CD14-positive monocyte (primary cell): ENCODE measurements at regions not wholly inside any gene's neighbourhood (a gene's known extent, or its start where the extent isn't known, plus 50 kb on each side); places are given as distances from the start of the nearest gene placed in this dataset.

ENCODE experiments used
- DNase-seq, 3 donors: peaks; one replicate each; pipeline ENCODE4 v3.0.0-alpha.2; 2011 to 2022
- H2AFZ ChIP-seq: 2 replicates; pipeline ENCODE4 v1.6.0; 2012; ENCODE audit warnings: mild to moderate bottlenecking, low read depth, low read length, inconsistent platforms; ENCODE audit not compliant: insufficient read depth, poor library complexity, severe bottlenecking
- H3K27ac ChIP-seq, 2 donors: 1 replicate in 1 of 2; 2 replicates in 1 of 2; pipeline ENCODE4 v1.5.1; 2012 to 2013; ENCODE audit warnings: low read length in 2 of 2, control low read depth in 1 of 2, inconsistent platforms in 1 of 2, low read depth in 1 of 2, mild to moderate bottlenecking in 1 of 2
- H3K27me3 ChIP-seq, 2 donors: one replicate each; pipeline versions ENCODE4 v1.6.0 to v1.6.1; 2011 to 2013; ENCODE audit warnings: low read length in 2 of 2; ENCODE audit not compliant: control insufficient read depth in 2 of 2, insufficient read depth in 2 of 2
- H3K36me3 ChIP-seq, 2 donors: replicated peaks in 1 of 2; 1 replicate in 1 of 2; 2 replicates in 1 of 2; pipeline versions ENCODE4 v1.5.1 to v1.6.1; 2012 to 2013; ENCODE audit warnings: low read length in 2 of 2, control low read depth in 1 of 2, inconsistent platforms in 1 of 2, mild to moderate bottlenecking in 1 of 2; ENCODE audit not compliant: insufficient read depth in 2 of 2, control insufficient read depth in 1 of 2
- H3K4me1 ChIP-seq, 2 donors: 1 replicate in 1 of 2; 2 replicates in 1 of 2; pipeline versions ENCODE4 v1.5.1 to v1.6.1; 2012 to 2013; ENCODE audit warnings: low read length in 2 of 2, control low read depth in 1 of 2, inconsistent platforms in 1 of 2, mild to moderate bottlenecking in 1 of 2, moderate library complexity in 1 of 2; ENCODE audit not compliant: insufficient read depth in 2 of 2, control insufficient read depth in 1 of 2
- H3K4me2 ChIP-seq: replicated peaks from 2 replicates; pipeline ENCODE3; 2012; ENCODE audit warnings: low read length, moderate library complexity, mild to moderate bottlenecking; ENCODE audit not compliant: poor library complexity, severe bottlenecking; ENCODE audit errors: extremely low read depth
- H3K4me3 ChIP-seq, 3 experiments: fragments of 200-600 bp in 1 of 3; sonication (generic) in 1 of 3; replicated peaks in 1 of 3; 1 replicate in 2 of 3; 2 replicates in 1 of 3; pipeline ENCODE4 v1.5.1; 2011 to 2013; ENCODE audit warnings: low read length in 3 of 3, mild to moderate bottlenecking in 3 of 3, control low read depth in 2 of 3, low read depth in 2 of 3, inconsistent platforms in 1 of 3, moderate library complexity in 1 of 3
- H3K79me2 ChIP-seq: 2 replicates; pipeline ENCODE4 v1.6.0; 2012; ENCODE audit warnings: mild to moderate bottlenecking, control low read depth, inconsistent platforms, low read length, moderate library complexity; ENCODE audit not compliant: insufficient read depth
- H3K9ac ChIP-seq: 2 replicates; pipeline ENCODE4 v1.6.0; 2017; ENCODE audit warnings: low read length, mild to moderate bottlenecking; ENCODE audit not compliant: insufficient read depth, poor library complexity, severe bottlenecking
- H3K9me3 ChIP-seq, 2 donors: replicated peaks in 1 of 2; 1 replicate in 1 of 2; 2 replicates in 1 of 2; pipeline versions ENCODE4 v1.5.1 to v1.6.1; 2012 to 2013; ENCODE audit warnings: low read length in 2 of 2, control low read depth in 1 of 2; ENCODE audit not compliant: control insufficient read depth in 1 of 2, insufficient read depth in 1 of 2
- H4K20me1 ChIP-seq: 2 replicates; pipeline ENCODE4 v1.6.0; 2012; ENCODE audit warnings: mild to moderate bottlenecking, low read length, control low read depth, moderate library complexity; ENCODE audit not compliant: insufficient read depth
- H3K27ac Mint-ChIP-seq, 7 donors: one replicate each; pipeline ENCODE4 v1.8.0; 2020; ENCODE audit warnings: mild to moderate bottlenecking in 7 of 7, mixed read lengths in 7 of 7, moderate library complexity in 6 of 7, inconsistent platforms in 2 of 7
- H3K27me3 Mint-ChIP-seq, 3 donors: one replicate each; pipeline ENCODE4 v1.8.0; 2021 to 2022; ENCODE audit warnings: low read depth in 3 of 3, mild to moderate bottlenecking in 3 of 3, mixed read lengths in 3 of 3, moderate library complexity in 3 of 3, inconsistent platforms in 1 of 3
- H3K36me3 Mint-ChIP-seq, 2 donors: one replicate each; pipeline ENCODE4 v1.8.0; 2020; ENCODE audit warnings: mixed read lengths in 2 of 2, inconsistent platforms in 1 of 2, mild to moderate bottlenecking in 1 of 2
- H3K4me1 Mint-ChIP-seq: one replicate; pipeline ENCODE4 v1.8.0; 2020; ENCODE audit warnings: mild to moderate bottlenecking, mixed read lengths
- H3K4me3 Mint-ChIP-seq, 2 donors: one replicate each; pipeline ENCODE4 v1.8.0; 2020; ENCODE audit warnings: mild to moderate bottlenecking in 2 of 2, mixed read lengths in 2 of 2, moderate library complexity in 1 of 2
- H3K9me3 Mint-ChIP-seq, 7 donors: one replicate each; pipeline ENCODE4 v1.8.0; 2020 to 2022; ENCODE audit warnings: mixed read lengths in 7 of 7, mild to moderate bottlenecking in 6 of 7, moderate library complexity in 6 of 7, inconsistent platforms in 2 of 7
- WGBS: methylation state at CpG from one replicate; pipeline ENCODE4 v1.1.5; 2013; ENCODE audit warnings: missing lambda C conversion rate; ENCODE audit not compliant: insufficient coverage; 5-methylcytosine and 5-hydroxymethylcytosine counted together
- intact Hi-C, 2 donors: fragments of 100-400 bp; cut with micrococcal nuclease; formaldehyde crosslinking; loops; one replicate each; pipeline versions ENCODE4 v1.15.0 to v1.15.1; 2023
- TF ChIP-seq, protein P1 (sequence below): fragments of 200-600 bp; IDR thresholded peaks from one replicate; pipeline ENCODE4 v1.8.0; 2022; ENCODE audit warnings: antibody characterized with exemption, mild to moderate bottlenecking

DNA sequence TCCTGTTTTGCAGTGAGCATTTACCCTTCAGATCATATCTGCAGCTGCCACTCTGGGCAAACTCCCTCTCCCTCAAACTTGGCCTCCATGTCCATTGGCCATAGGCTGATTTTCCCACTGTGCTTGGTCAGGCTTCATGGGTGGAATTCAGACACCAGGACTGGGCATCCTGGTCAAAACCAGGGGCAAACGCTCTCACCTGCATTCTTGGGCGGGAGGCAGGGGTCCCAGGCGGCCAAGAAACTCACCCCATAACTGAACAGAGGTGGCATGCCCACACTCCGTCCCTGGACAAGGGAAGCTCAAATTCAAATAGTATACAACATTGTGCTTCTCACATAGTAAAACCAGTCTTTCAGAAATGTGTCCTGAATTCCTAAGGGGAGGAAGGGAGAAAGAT is 81.1 kb upstream of the ZNF648 start:
- H4K20me1 ChIP-seq = no peaks in the 10 kb centered on the region
- Mint-ChIP-seq H3K27me3 (peaks cover 0 to 5% (median 2%) of the 10 kb centered on the region in 3 donors), H3K4me3 (no peak overlapping the region), H3K36me3 (peaks cover 0 to 1% of the 10 kb centered on the region in 2 donors), H3K27ac (peak overlapping the region in 4 of 7 donors; percentile 57 to 100 (median 99)), H3K4me1 (peaks cover 49% of the 10 kb centered on the region), H3K9me3 (no peaks in the 10 kb centered on the region)
- no peaks in the 10 kb centered on the region for H3K9me3 ChIP-seq
- WGBS = 70% methylated on average over 2 of the region's 4 CpGs
- no peak overlapping the region for H2AFZ ChIP-seq
- H3K4me1 ChIP-seq = peaks cover 47 to 55% of the 10 kb centered on the region in 2 donors
- H3K79me2 ChIP-seq = no peaks in the 10 kb centered on the region
- no peak overlapping the region for H3K9ac ChIP-seq
- H3K4me3 ChIP-seq = no peak overlapping the region
- no peaks in the 10 kb centered on the region for H3K27me3 ChIP-seq
- DNase-seq = no peak
- H3K4me2 ChIP-seq = no peak overlapping the region
- no peaks in the 10 kb centered on the region for H3K36me3 ChIP-seq
- intact Hi-C loops = loop anchor here (2.0 to 5.0 kb wide), 5 partner anchors 35 to 254 kb away; partner anchors contain the start of gene GLUL (in 1 of the 2)
- H3K27ac ChIP-seq = no peak overlapping the region
- TF ChIP-seq, protein P1, sequence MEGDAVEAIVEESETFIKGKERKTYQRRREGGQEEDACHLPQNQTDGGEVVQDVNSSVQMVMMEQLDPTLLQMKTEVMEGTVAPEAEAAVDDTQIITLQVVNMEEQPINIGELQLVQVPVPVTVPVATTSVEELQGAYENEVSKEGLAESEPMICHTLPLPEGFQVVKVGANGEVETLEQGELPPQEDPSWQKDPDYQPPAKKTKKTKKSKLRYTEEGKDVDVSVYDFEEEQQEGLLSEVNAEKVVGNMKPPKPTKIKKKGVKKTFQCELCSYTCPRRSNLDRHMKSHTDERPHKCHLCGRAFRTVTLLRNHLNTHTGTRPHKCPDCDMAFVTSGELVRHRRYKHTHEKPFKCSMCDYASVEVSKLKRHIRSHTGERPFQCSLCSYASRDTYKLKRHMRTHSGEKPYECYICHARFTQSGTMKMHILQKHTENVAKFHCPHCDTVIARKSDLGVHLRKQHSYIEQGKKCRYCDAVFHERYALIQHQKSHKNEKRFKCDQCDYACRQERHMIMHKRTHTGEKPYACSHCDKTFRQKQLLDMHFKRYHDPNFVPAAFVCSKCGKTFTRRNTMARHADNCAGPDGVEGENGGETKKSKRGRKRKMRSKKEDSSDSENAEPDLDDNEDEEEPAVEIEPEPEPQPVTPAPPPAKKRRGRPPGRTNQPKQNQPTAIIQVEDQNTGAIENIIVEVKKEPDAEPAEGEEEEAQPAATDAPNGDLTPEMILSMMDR = no peak

DNA sequence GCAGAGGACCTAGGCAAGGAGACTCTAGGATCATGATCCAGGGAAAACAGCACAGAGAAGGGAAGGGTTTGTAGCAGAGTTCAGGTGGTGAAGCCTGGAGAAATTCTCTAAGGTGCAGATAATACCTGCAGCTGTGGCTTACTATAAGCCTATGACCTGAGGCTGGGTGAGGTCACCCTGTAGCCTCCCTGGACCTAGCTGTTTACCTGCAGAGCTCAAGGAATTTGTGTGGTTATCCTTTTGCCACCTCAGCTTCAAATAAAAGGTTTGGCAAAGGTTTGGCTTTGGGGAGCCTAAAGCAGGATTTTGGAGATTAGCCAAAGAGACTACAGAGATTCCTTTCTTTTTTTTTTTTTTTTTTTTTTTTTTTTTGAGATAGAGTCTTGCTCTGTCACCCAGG is 79.5 kb upstream of the ZNF648 start:
- no peaks in the 10 kb centered on the region for H3K79me2 ChIP-seq
- TF ChIP-seq, protein P1 = no peak
- Mint-ChIP-seq H3K4me3 (no peak overlapping the region), H3K36me3 (peaks cover 0 to 1% of the 10 kb centered on the region in 2 donors), H3K27me3 (peaks cover 0 to 5% (median 2%) of the 10 kb centered on the region in 3 donors), H3K27ac (no peak overlapping the region), H3K9me3 (no peaks in the 10 kb centered on the region), H3K4me1 (peaks cover 37% of the 10 kb centered on the region)
- H4K20me1 ChIP-seq = no peaks in the 10 kb centered on the region
- H3K9ac ChIP-seq = no peak overlapping the region
- no peak for DNase-seq
- H2AFZ ChIP-seq = no peak overlapping the region
- no peak overlapping the region for H3K4me3 ChIP-seq
- H3K4me1 ChIP-seq = peaks cover 35 to 39% of the 10 kb centered on the region in 2 donors
- H3K4me2 ChIP-seq = no peak overlapping the region
- H3K36me3 ChIP-seq = no peaks in the 10 kb centered on the region
- intact Hi-C loops = loop anchor here (5.0 kb wide), 2 partner anchors 36 to 51 kb away; no protein-coding TSS in a partner anchor
- H3K9me3 ChIP-seq = no peaks in the 10 kb centered on the region
- H3K27ac ChIP-seq = no peak overlapping the region
- H3K27me3 ChIP-seq = no peaks in the 10 kb centered on the region
